GM19397 (cell line): ENCODE measurements at regions not wholly inside any gene's neighbourhood (a gene's known extent, or its start where the extent isn't known, plus 50 kb on each side); places are given as distances from the start of the nearest gene placed in this dataset.

ENCODE experiments used
- ATAC-seq: cut with Tn5 transposase; IDR thresholded peaks from one replicate; pipeline ENCODE4 v1.9.1; 2021; ENCODE audit warnings: mild to moderate bottlenecking, moderate library complexity; ENCODE audit not compliant: unreplicated experiment

GRCh38 chr20:10951216-10951615, 277.4 kb upstream of the JAG1 start:
- no peak for ATAC-seq

- no peak for ATAC-seq
Measured at GRCh38 chr20:10951904-10952303, 278.1 kb upstream of the JAG1 start.

DNA sequence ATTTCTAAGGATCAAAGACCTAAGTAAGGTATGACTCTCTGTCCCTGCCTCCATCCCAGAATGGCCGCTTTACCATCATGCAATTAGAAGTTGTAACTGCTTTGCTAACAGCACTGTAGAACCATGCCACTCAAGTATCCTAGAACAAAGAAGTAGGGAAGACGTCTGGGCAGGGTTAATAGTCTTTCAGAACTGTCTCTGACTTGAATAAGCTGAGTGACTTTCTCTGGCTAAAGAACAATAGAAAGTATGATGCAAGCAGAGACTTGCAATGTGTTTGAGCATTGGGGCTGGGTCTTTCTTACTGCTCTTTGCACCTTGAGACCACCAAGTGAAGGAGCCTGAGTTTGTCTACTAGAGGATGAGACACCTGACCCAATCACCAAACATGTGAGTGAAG, 279.6 kb upstream of the JAG1 start:
- ATAC-seq = no peak

- ATAC-seq = no peak
Measured at GRCh38 chr20:10954137-10954840, 280.5 kb upstream of the JAG1 start.

GRCh38 chr20:10954908-10955580, 281.2 kb upstream of the JAG1 start:
- no peak for ATAC-seq

DNA sequence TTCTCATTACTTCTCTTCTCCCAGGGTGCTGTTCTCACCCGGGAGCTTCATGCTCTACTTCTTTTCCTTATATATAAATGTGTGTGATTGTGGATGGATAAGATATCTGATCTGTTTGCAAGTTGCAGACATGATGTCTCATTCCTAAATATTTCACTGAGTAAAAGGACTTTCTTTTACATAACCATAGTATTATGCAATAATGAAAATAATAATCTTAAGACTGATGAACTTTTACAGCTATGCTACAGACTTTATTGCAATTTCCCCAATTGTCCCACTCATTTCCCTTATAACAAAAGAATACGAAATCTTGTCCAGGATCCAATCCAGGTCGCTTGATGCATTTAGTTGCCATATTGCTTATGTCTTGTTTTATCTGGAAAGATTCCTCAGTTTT, 284.5 kb upstream of the JAG1 start:
- ATAC-seq = no peak

- no peak for ATAC-seq
Measured at GRCh38 chr20:10960416-10960815, 286.6 kb upstream of the JAG1 start.

DNA sequence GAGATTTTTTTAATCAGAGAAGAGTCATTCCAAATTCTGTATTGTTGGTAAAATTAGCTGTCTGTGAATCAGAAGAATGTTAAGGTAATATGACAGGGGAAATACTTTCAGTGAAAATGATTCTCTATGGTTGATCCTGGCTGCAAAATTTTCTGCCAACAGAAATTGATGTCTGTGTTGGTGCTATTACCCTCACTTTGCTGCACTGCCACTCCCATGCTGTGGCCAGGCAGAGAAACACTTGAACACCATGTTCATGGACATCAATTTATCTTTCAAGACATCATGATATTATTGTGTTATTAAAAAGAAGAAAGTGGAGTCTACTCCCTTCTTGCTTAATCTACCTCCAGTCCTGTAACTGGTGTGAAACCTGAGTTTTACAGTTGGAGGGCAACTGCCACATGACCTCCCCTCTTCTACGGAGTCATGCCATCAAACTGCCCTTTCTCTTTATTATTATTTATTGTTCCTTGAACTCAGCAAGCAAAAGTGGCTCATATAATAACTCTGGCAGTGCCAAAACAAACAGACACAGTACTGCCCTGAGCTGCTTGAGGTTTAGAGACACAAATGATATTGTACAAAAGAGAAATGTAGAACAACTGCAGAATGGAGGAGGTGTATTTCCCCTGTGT, 288.0 kb upstream of the JAG1 start:
- no peak for ATAC-seq

GRCh38 chr20:10962937-10963336, 289.1 kb upstream of the JAG1 start:
- no peak for ATAC-seq

DNA sequence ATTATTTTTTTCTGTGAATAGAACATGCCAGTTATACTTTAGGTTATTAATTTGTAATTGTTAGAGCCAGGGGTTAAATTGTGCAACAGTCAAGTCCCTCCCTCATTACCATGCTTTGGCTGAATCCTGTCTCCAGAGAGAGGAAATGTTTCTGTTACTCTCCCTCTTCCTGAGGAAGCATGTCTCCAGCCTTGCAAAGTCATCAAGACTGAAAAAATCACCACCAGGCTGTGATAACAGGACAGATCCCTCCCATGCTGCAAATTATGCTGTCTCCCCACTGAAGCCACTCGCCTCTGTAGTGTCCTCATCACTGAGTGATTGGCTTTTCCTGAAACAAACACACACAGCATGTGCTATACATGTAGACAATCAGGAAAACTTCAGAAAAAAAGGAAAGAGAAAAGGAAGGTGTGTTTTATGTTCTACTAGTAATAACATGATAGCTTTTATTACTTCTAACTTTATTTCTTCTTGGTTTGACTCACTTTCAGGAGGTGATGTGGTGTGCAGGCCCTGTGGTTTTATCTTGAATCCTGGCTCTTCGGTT, 290.0 kb upstream of the JAG1 start:
- ATAC-seq = no peak

GRCh38 chr20:10965936-10966470, 292.2 kb upstream of the JAG1 start:
- no peak for ATAC-seq

GRCh38 chr20:10970109-10970508, 296.3 kb upstream of the JAG1 start:
- ATAC-seq = no peak

- ATAC-seq = no peak
Measured at GRCh38 chr20:10971096-10971495, 297.3 kb upstream of the JAG1 start.

DNA sequence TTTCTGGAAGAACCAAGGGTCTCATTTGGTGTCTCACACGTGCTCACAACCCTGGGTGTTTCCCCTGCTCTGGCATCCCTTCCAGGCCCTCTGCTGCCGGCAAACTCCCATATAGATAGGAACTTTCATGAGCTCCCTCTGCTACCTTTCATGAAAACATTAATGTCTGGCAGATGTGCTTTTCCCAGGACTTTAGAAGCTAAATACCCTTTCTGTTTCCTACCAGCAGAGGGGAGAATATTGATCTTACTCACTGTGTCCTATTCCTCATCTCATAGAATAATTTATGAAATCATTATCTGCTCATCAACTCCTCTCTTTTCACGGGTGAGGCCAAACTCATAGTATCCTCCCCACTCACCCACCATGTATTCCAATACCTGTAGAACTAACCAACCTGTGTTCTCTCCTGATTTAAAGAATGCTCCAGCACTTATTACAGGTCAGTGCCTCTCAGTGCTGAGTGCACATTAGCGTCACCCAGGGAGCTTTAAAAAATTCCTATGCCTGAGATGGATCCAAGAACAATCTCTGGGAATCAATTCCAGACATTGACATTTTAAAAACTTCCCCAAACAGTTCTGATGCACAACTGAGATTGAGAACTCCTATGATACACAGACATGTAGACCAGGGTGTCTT, 298.5 kb upstream of the JAG1 start:
- ATAC-seq = no peak

GRCh38 chr20:10976051-10976450, 302.3 kb upstream of the JAG1 start:
- no peak for ATAC-seq

DNA sequence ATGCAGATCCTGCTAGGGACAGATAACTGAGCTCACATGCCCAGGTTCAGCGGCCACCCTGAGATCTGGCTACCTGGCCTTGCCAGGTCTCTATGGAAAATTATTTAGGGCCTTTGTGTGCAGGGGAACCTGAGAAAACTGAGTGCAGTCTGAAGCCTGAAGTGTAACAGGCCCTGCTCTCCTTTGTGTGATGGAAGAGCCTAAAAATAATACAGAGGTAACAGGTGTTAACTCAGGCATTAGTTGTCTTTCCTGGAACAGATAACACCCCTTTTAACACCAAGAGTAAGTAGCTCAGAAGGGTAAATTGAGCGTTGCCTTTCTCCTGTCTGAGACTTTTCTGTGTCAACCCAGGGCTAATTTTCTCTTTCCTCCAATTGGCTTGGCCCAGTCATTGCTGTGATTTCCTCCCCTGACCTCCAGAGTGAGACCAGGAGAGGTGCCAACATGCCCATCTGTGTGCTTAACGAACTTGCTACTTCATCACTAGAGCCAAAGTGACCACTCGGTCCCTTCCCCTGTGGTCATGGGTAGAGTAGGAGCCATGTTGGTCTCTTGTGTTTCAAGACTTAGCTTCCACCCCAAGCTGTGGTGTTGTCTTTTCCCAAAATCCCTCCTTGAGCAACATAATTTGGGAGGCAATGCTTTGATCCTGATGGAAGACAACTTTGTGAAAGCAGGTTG, 304.4 kb upstream of the JAG1 start:
- ATAC-seq = no peak

- ATAC-seq = no peak
Measured at GRCh38 chr20:10978713-10979112, 304.9 kb upstream of the JAG1 start.

- ATAC-seq = no peak
Measured at GRCh38 chr20:10982692-10983091, 308.9 kb upstream of the JAG1 start.

DNA sequence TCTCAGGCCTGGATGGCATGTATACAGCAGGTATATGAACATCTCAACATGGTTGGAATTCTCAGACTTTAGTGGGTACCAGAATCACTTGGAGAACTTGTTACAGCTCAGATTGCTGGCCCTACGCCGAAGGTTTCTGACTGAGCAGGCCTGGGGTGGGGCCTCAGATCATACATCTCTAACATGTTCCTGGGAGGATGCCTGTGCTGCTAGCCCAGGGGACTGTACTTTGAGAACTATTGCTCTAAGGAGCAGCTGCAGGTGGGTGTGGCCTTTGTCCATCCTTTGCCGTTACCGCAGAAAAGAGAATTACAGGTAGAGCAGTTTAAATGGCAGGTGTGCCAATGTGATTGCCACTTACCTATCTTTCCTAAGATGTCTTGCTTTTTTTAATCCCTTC, 310.5 kb upstream of the JAG1 start:
- no peak for ATAC-seq

- no peak for ATAC-seq
Measured at GRCh38 chr20:10984913-10985312, 311.1 kb upstream of the JAG1 start.

- no peak for ATAC-seq
Measured at GRCh38 chr20:10985536-10985935, 311.7 kb upstream of the JAG1 start.
